ENCODE measurements at regions not wholly inside any gene's neighbourhood (a gene's known extent, or its start where the extent isn't known, plus 50 kb on each side); places are given as distances from the start of the nearest gene placed in this dataset.

GRCh38 chr4:179325181-179325580, 1882.9 kb upstream of the AGA start:
- TF ChIP-seq CTCF (IDR thresholded peaks at IDR 0.05) (no peak), POLR2A (IDR thresholded peaks at IDR 0.05; ENCODE audit: low read depth) (no peak), POLR2AphosphoS5 (IDR thresholded peaks at IDR 0.05) (no peak), EP300 (IDR thresholded peaks at IDR 0.05) (no peak)

All from esophagus muscularis mucosa (tissue), 4 donors.